Mucosa of rectum (tissue), 2 donors: ENCODE measurements at regions not wholly inside any gene's neighbourhood (a gene's known extent, or its start where the extent isn't known, plus 50 kb on each side); places are given as distances from the start of the nearest gene placed in this dataset.
"Not testable (repeated sequence)": the region's sequence is repeated elsewhere in the genome, so short reads cannot be mapped to it uniquely, and the experiment has no call there.

Experiments used
- H3K27ac ChIP-seq, 2 donors: one replicate each; pipeline ENCODE4 v1.7.0; 2013; ENCODE audit warnings: inconsistent platforms in 2 of 2, low read depth in 2 of 2, low read length in 2 of 2
- H3K27me3 ChIP-seq, 2 donors: one replicate each; pipeline ENCODE4 v1.7.0; 2013; ENCODE audit warnings: low read length in 2 of 2; ENCODE audit not compliant: control insufficient read depth in 2 of 2, insufficient read depth in 2 of 2
- H3K36me3 ChIP-seq, 2 donors: one replicate each; pipeline ENCODE4 v1.7.0; 2013; ENCODE audit warnings: low read length in 2 of 2; ENCODE audit not compliant: control insufficient read depth in 2 of 2, insufficient read depth in 2 of 2
- H3K4me1 ChIP-seq, 2 donors: one replicate each; pipeline ENCODE4 v1.7.0; 2013; ENCODE audit warnings: low read length in 2 of 2, mild to moderate bottlenecking in 1 of 2; ENCODE audit not compliant: control insufficient read depth in 2 of 2, insufficient read depth in 2 of 2
- H3K4me3 ChIP-seq, 2 donors: one replicate each; pipeline ENCODE4 v1.7.0; 2013; ENCODE audit warnings: low read length in 2 of 2
- H3K9ac ChIP-seq, 2 donors: one replicate each; pipeline ENCODE4 v1.7.0; 2013; ENCODE audit warnings: low read length in 2 of 2, low read depth in 1 of 2, mild to moderate bottlenecking in 1 of 2
- H3K9me3 ChIP-seq, 2 donors: one replicate each; pipeline ENCODE4 v1.7.0; 2013; ENCODE audit warnings: low read length in 2 of 2; ENCODE audit not compliant: control insufficient read depth in 2 of 2
- donor health status: healthy.
- donor health status: Normal muscosa, but diverticular disease.

- H3K4me3 ChIP-seq, H3K27me3 ChIP-seq, H3K9ac ChIP-seq, H3K9me3 ChIP-seq, H3K36me3 ChIP-seq, H3K4me1 ChIP-seq, H3K27ac ChIP-seq: not testable (repeated sequence)
Measured at GRCh38 chr12:131440209-131441059, 270.5 kb upstream of the SFSWAP start.

- no peak overlapping the region for H3K9ac ChIP-seq
- no peaks in the 10 kb centered on the region for H3K9me3 ChIP-seq
Measured at GRCh38 chr12:131441060-131441396, 269.9 kb upstream of the SFSWAP start.

GRCh38 chr12:131441638-131442336 lies 269.1 kb upstream of the SFSWAP start:
- H3K9ac ChIP-seq: no peak overlapping the region
- H3K9me3 ChIP-seq: no peaks in the 10 kb centered on the region
- peaks cover 0 to 2% of the 10 kb centered on the region in 2 donors for H3K27me3 ChIP-seq
- H3K4me1 ChIP-seq: no peaks in the 10 kb centered on the region
- H3K36me3 ChIP-seq: no peaks in the 10 kb centered on the region
- no peak overlapping the region for H3K4me3 ChIP-seq
- no peak overlapping the region for H3K27ac ChIP-seq

More at GRCh38 chr12:131441060-131441396, 269.9 kb upstream of the SFSWAP start:
- Histone ChIP-seq H3K27ac (no peak overlapping the region), H3K36me3 (no peaks in the 10 kb centered on the region), H3K4me1 (no peaks in the 10 kb centered on the region), H3K27me3 (peaks cover 0 to 2% of the 10 kb centered on the region in 2 donors), H3K4me3 (no peak overlapping the region)

GRCh38 chr12:131442337-131442918 lies 268.5 kb upstream of the SFSWAP start:
- H3K36me3 ChIP-seq: no peaks in the 10 kb centered on the region
- H3K27me3 ChIP-seq: peaks cover 0 to 2% of the 10 kb centered on the region in 2 donors
- H3K4me3 ChIP-seq: no peak overlapping the region
- no peak overlapping the region for H3K27ac ChIP-seq
- no peak overlapping the region for H3K9ac ChIP-seq
- no peaks in the 10 kb centered on the region for H3K4me1 ChIP-seq
- no peaks in the 10 kb centered on the region for H3K9me3 ChIP-seq

GRCh38 chr12:131443019-131444000 lies 267.6 kb upstream of the SFSWAP start:
- Histone ChIP-seq H3K27me3 (no peaks in the 10 kb centered on the region), H3K9me3 (no peaks in the 10 kb centered on the region), H3K4me3 (no peak overlapping the region), H3K9ac (no peak overlapping the region), H3K4me1 (no peaks in the 10 kb centered on the region), H3K27ac (no peak overlapping the region), H3K36me3 (no peaks in the 10 kb centered on the region)

- Histone ChIP-seq H3K27me3 (no peaks in the 10 kb centered on the region), H3K4me1 (no peaks in the 10 kb centered on the region), H3K9ac (no peak overlapping the region), H3K36me3 (no peaks in the 10 kb centered on the region), H3K4me3 (no peak overlapping the region), H3K9me3 (no peaks in the 10 kb centered on the region), H3K27ac (no peak overlapping the region)
Measured at GRCh38 chr12:131444220-131445164, 266.4 kb upstream of the SFSWAP start.

GRCh38 chr12:131445184-131445774 lies 265.6 kb upstream of the SFSWAP start:
- H3K36me3 ChIP-seq: no peaks in the 10 kb centered on the region
- H3K9ac ChIP-seq: no peak overlapping the region
- no peaks in the 10 kb centered on the region for H3K4me1 ChIP-seq
- H3K27ac ChIP-seq: no peak overlapping the region
- H3K27me3 ChIP-seq: no peaks in the 10 kb centered on the region
- H3K4me3 ChIP-seq: no peak overlapping the region
- no peaks in the 10 kb centered on the region for H3K9me3 ChIP-seq

GRCh38 chr12:131445795-131446194 lies 265.1 kb upstream of the SFSWAP start:
- Histone ChIP-seq H3K36me3 (no peaks in the 10 kb centered on the region), H3K27ac (no peak overlapping the region), H3K9me3 (no peaks in the 10 kb centered on the region)

GRCh38 chr12:131447636-131448035 lies 263.3 kb upstream of the SFSWAP start:
- not testable (repeated sequence) for H3K4me3 ChIP-seq, H3K36me3 ChIP-seq, H3K27ac ChIP-seq, H3K9me3 ChIP-seq, H3K9ac ChIP-seq, H3K4me1 ChIP-seq, H3K27me3 ChIP-seq

More at GRCh38 chr12:131445795-131446194, 265.1 kb upstream of the SFSWAP start:
- no peaks in the 10 kb centered on the region for H3K4me1 ChIP-seq
- H3K27me3 ChIP-seq: no peaks in the 10 kb centered on the region
- H3K9ac ChIP-seq: no peak overlapping the region
- H3K4me3 ChIP-seq: no peak overlapping the region
